ENCODE measurements at regions not wholly inside any gene's neighbourhood (a gene's known extent, or its start where the extent isn't known, plus 50 kb on each side); places are given as distances from the start of the nearest gene placed in this dataset.

GRCh38 chr10:3255075-3255474, 82.5 kb upstream of the PITRM1 start:
- TF ChIP-seq CTCF (conservative IDR thresholded peaks at IDR 0.05; ENCODE audit: low read length), result no peak
- no peak for TF ChIP-seq EZH2phosphoT487 (IDR thresholded peaks at IDR 0.05; ENCODE audit: borderline replicate concordance)
